ENCODE measurements at regions not wholly inside any gene's neighbourhood (a gene's known extent, or its start where the extent isn't known, plus 50 kb on each side); places are given as distances from the start of the nearest gene placed in this dataset.

DNA sequence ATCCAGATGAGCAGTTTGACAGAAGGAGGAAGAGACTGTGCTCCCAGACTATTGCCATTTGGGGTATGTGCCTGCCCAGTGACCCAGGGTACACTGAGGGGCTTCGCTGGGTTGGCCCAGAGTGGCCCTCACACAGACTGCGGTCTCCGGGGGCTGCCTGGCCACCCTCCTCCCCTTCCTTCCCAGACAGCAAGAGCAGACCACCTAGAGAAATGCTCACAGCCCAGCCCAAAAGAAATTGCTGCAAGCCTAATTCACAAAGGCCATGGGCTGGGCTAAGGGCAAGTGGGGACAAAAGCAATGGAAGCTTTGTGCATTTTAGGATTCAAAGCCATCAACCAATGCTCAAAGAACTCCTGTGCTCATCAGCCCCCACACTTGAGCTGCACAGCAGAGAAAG, 277.6 kb downstream of the CDC5L start:
- DNase-seq = no peak

DNA sequence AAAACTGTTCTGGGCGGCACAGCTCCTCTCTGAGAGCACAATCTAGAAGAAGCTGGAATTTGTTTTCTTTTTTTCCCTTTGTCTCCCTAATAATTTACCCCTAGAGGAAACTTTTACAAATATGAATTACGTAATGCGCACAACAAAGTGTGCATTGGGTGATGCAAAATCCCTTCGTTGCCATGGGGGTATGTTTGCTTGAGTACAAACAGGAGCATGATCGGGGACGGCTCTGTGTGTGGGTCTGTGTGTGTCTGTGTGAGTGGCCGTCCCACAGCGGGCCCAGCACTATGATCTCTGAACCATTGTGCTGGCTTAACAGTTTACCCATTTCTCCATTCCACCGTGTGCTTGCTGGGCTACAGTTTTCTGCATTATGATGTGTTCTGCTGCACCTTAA, 278.2 kb downstream of the CDC5L start:
- no peak for DNase-seq

DNA sequence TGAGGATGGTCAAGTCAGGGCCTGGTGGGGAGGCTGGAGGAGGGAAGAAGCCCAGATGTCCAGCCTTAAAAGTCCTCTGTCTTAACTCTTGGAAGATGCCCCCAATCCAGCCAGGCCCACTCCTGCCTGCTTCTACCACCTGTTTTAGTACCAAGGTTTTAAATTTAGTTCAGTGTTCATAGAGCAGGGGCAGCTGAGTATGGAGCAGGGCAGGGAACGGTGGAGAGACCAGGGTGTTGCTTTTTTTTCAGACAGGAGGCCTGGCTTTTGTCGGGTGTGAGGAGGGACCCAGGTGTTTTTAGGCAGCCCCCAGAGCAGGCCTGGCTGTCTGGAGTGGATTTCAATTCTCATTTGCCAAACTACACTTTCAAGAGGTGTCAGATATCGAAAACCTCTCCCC, 278.8 kb downstream of the CDC5L start:
- DNase-seq = no peak

DNA sequence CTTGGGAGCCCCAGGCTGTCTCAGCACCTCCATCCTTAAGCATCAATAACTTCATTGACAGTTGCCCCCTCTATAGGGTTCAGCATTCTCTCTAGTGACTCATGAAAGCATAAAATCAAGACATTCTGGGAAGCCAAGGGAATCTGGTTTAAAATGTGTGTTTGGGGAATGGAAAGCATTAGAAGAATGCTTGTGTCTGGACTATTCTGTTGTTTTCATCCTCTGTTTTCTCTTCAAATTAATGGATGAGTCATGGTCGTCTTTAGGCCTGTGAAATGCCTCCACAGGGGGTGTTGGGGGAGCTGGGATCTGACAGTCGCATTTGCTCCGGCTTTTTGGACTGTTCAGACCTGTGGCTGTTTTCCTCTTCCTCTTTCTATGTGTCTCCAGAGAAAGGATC, 279.7 kb downstream of the CDC5L start:
- peak; percentile 55 for DNase-seq

DNA sequence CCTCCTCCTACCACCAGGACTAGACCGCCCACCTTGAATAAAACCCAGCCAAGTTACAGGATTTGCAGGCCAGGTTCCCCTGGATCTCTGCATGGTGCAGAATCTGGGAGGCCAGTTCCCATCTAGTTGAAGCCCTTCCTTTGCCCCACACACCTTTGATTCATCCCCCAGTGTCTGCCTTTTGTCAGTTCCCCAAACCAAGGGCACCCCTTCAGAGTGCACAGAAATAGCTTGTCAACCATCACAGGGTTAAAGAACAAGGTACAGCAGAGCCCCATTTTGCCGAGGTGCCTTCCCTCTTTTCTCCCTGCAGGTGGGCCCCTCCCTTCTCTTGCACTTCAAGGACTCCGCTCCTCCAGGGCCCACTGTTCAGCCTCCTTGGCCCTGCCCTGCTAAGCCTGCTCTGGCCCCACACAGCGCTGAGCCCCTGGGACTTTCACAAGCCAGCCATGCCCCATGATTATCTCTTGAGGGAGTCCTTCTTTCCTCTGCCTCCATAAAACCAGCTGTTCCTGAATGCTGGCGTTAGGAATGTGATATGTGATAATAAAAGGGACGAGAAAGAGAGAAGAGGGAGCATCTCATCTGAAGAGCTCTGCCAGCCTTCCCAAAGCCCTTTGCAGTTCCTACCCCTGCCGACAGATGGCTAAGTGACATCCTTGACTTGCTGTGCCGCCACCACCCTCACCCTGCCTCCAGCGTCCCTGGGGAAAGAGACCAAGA, 280.3 kb downstream of the CDC5L start:
- no peak for DNase-seq

DNA sequence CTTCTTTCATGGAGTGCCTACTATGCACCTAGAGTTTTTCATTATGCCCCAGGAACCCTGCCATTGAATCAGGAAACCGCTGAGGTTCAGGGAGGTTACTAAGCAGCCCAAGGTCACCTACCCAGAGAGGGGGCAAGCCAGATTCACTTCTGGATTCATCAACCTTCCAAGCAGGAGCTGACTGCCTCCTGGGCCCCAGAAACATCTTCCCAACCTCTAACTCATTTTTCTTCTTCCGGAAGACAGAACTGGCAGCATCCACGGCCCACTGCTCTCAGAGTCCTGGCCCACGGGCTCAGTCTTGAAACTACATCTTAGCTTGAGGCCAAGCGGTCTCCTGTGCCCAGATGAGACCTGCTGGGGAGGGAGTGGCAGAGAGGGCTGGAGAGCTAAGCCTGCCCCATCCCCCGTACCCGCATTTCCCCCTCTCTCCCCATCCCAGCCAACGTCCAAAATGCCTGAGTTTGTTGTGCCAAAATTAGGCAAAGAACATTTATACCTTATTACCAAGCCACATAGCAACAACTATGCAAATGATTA, 281.0 kb downstream of the CDC5L start:
- DNase-seq = no peak

DNA sequence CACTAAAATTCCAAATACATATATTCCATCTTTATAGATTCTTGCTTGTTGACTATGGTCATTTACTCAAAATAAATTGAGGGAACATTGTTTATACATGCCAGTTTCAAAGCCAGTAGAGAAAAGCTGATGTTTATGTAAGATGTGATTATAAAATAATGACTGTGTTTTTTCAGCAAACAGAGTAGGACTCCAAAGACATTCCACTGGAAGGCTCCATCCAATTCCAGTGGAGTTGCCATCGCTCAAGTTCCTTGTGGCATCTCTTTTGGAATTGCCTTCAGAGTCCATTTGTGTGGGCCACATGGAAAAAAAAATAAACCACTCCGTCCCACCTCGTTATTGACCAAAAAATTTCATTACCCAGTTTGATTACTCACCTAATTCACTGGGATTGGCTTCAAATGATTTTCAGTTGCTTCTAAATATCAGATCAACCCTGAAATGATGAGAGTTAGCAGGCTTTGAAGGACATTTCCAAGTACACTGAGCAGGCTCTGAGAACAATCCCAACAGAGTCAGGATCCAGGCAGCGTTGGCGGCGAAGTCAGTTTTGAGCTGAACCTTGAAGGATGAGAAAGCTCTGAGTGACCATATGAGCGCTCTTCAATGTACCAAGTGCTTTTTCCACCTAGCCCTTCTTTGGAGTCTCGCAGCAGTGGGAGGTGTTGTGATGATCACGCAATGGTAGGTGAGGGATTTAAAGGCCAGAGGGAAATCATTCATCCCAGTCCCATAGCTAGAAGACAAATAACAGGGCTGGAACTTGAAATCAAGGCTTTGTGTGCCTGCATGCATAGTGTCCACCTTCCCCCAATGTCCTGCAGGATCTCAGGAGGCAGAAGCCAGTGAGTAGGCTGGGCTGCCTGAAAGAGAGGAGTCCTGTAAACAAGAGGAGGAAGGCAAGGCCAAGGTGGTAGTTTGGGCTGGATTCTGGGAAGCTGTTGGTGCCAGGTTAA, 281.7 kb downstream of the CDC5L start:
- DNase-seq = no peak

DNA sequence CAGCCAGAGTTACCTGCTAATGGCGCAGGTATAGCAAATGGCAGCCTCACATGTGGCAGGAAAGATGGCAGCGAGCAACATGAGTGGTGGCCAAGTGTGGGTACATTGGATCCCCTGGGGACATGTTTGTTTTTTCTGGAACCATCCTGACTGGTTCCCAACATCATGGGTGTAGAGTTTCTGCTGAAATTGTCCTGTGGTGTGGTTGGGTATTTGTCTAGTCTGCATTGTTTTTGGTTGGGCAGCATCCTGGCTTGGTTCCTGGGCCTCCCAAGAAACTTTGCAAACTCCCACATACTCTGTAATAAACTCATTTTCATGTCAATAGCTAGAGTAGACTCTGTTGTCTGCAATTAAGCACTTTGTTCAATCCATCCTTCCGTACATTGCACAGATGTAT, 282.6 kb downstream of the CDC5L start:
- no peak for DNase-seq

DNA sequence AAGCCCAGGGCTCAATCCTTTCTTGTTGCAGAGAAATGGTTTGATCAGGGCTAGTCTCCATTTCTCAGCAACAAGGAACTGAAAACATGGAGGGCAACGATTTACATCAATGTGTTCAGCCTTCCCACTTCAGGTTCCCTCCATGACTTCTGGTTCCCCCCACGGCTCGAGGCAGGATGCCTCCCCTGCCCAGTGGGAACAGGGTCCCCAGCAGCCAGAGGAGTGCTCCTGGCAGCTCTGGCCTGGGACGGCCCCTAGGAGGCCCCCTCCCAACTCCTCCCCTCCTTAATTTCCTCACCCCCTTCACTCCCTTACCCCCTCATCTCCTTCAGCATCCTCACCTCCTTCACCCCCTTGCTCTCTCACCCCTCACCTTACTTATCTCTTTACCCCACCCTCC, 283.8 kb downstream of the CDC5L start:
- DNase-seq = no peak

DNA sequence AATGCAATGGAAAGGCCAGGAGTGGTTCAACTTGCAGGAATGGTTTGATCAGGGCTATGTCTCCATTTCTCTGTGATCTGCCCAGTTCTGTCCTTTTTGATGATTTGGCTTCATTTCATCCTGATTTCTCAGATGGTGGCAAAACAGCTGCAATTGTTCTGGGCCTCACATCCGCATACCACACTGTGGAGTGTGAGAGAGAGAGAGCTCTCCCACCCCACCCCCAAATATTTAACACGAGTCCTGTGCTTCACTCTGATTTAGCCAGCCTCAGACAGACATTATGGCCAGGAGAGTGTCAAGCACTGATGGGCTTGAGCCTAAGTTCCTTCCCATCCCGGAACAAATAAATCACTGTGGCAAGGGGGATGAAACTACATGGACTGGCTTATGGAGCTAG, 284.6 kb downstream of the CDC5L start:
- DNase-seq = no peak

DNA sequence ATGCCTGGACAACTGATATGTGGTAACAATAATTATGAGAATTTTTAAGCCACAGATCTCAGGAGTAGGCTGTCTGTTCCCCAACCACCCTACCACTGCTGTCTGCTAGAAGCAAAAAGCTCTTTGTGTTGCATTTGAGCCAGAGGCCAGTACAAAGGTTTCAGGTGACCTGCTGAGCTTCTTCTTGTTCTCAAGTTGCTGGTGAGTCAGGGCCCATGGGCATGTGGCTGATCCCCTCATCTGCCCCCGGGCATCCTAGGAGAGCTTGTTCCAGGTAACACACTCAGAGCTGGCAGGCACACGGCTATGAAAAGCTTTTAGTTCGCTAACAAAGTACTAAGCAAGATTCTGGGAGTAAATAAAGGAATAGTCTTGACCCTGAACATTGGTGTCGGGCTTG, 285.3 kb downstream of the CDC5L start:
- no peak for DNase-seq

DNA sequence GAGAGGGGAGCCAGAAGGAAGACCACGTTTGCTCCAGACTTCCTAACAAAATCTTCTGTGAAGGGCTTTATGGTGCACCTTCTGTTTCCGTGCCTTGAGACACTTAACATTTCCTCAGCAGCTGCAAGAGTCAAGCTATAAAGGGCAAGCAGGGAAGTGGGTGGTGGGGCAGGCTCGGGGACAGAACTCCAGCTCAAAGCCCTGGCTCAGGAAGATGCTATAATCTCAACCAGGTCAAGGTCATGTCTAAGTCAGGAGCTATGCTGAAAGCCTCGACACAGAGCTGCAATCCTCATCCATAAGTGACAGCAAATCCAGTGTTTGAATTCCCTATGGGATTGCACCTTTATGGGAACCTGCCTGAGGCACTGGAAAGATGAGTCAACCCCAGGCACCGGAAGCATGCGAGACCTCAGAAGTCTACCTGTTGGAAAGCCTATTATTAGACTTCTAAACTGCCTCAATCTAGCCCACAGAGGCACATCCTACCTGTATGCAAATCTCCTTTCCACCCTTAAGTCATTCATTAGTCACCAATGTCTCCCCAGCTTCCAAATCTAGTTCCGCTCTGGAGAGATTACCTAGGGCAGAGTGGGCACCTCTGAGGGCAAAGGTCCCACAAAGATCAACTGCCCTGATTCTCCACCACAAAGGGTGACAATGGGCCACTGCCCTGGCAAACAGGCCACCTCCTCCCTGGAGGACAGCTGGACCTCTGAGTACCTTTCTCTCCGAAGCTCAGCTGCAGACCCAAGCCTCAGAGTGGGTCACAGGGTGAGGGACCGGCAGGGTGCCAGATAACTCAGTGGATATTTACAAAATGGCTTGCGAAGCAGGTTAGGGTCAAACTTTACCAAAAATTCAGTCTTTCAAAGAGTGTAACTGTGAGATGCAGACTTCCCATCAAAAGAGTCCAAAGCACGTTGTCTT, 287.0 kb downstream of the CDC5L start:
- DNase-seq = no peak

DNA sequence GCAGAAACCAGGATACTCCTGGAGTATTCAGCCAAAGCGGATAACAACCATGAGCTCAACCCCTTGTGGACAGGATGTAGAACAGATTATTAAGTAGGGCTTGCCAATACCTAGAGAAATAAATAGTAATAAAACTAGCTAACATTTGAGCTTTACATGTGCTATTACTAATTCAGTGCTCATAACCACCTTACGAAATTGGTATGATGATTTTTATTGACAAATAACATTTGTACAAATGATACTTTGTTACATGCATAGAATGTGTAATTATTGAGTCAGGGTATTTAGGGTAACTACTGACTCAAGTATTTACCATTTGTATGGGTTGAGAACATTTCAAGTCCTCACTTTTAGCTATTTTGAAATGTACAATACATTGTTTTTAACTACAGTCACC, 287.9 kb downstream of the CDC5L start:
- no peak for DNase-seq

DNA sequence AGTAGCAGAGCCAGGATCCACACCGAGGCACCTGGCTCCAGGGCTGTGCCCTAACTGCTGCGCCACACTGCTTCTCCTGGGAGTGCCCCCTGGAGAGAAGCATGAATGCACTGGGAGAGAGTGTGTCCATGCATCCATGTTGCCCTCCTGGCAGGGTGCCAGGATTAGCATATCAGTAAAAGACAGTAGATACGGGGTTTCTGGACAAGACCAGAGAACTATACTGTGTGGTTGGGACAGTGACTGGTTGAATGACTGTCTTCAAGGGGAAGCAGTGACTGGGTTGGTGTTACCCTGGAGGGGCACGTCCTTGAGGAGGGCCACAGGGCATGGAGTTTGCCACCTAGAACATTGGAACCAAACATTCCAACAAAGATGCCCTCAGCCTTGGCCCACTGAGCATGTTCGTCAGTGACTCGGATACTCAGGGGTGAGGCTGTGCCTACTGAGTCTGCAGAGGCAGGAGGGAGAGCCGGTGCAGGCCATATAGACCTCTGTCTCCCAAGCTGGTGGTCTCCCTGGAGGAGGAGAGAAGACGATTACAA, 288.8 kb downstream of the CDC5L start:
- DNase-seq = no peak

DNA sequence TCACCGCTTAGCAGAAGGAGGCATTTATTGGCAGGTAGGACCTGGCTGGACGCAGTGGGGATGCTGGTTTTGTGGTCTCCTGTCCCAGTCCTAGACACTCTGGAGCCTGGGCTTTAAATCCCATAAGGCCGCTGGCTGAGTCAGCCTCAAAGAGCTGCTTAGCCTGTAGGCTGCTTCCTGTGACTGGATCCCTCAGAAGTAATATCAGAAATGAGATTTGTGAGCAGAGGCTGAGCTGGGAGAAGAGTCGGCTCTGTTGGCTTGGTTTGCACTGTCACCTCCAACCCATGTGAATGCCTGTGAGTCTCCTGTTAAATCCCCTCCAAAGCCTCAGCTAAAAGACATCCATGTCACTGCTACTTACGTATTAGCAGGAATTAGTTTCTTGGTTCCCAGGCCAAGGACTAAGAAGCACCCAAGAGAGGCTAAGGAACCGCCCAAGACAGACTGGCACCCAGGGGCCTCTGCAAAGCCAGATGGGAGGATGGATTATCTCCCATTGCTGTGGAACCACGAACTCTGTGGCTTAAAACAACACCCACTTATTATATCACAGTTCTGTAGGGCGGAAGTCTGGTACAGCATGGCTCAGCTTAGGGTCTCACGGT, 289.4 kb downstream of the CDC5L start:
- no peak for DNase-seq

DNA sequence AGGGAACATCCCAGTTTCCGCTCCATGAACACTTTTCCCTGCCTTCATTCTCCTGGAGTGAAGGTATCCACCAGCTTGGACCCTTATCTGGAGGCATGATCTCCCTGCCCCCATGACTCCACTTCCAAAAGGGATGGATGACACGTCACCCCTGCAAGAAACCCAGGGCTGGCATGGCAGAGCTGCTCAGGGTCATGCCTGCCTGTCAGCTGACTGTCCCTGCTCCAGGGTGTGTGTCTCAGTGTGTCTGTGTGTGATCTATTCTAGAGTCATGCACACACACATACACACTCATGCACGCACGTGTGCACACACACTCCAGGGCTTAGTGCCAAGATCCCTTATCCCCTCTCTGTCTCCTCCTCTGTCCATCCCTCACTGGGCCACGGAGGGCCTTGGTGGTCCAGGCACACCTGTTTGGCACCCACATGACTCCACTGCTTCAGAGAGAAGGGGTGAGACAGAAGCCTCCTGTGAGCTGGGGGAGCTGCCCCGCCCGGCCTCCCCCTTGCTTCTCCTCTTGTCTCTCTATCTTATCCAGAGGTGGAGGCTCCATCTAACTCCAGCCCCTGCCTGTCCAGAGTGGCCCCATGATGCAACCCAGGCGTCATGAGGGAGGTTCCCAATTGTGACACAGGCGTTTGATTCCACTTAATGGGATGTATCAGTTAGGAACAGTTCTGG, 290.9 kb downstream of the CDC5L start:
- DNase-seq = no peak

DNA sequence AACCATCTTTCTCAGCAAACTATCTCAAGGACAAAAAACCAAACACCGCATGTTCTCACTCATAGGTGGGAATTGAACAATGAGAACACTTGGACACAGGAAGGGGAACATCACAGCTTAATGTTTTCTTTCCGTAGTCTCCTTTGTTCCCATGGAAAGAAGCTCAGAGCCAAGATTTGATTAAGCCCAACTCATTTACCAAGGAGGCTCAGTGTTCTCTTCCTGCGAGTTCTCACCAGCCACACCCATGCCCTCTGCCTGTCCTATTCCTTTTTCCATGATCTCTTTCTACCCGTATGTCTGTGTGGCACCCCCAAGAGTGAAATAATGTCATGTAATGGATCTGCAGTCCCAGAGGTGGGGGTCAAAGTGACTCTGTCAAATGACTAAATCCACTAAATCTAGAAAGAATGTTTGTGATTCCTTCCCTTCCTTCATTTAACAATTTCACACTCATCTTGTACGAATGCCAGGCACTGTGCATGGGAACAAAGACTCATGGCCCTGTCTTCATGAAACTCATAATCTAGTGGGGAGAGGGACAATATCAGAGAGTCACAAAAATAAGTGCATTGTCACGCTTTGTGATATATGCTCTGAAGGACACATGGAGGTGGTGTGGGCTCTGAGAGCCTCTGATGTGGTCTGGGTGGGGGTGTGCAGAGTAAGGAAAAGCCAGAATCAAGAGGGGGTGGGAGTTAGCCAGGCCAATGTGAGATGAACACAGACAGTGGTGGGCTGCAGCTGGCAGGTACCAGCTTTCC, 292.1 kb downstream of the CDC5L start:
- no peak for DNase-seq

DNA sequence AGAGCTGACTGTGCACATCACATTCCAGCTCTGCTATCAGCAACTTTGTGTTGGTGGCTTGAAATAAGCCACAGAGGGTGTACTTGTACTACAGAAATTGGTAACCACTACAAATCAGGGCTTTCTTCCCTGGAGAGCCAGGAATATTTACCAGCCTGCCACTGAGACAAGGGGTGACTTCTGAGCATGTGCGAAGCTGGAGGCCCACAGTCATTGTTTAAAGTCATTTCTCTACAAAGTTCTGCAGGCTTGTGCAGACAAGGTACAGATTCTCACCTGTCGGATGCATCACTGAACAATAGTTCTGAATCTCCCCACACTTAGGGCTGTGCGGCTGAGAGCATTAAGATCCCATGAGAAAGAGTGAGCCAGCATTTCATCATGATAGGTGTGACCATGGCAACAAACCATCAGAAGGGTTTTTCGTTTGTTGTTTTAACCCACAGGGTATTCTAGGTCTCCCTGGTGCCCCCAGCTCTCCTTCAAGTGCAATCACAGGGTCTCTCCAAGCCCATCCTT, 292.8 kb downstream of the CDC5L start:
- no peak for DNase-seq

DNA sequence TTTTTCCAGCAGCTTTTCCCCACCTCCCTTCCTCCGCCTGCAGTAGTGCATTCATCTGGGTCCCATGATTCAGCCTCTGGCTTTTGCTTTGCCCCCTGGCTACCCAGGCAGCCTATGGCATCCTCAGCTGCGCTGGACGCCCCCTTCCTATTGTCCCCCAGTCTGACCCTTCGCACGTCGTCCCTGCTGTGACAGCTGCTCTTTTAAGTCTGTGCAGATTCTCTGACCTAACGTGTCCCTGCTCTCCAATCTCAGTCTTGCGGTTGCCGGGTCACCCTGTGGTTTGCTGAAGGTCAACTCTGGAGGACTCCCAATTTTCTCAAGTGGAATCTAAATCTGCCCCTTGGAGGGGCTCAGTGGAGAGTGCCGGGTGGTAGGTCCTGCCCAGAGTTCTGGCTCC, 294.3 kb downstream of the CDC5L start:
- peak; percentile 54 for DNase-seq

DNA sequence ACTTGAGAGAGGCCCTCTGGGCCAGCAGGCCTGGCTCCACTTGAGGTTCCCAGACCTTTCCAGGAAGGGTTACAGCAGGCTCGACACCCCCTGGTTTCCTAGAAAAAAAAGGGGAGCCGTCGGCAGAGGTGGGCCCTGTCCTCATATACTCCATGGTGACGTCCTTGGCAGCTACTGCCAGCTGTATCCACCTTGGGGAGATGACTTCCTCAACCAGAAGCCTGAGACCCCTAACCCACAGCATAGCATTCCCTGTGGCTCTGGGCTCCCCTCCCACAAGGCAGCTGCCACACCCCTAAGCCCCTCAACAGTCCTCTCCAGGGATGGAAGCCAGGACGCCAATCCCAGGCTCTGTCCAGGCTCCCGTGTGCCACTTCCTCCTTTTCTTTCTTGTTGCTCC, 294.8 kb downstream of the CDC5L start:
- DNase-seq = no peak
